ENCODE measurements at regions not wholly inside any gene's neighbourhood (a gene's known extent, or its start where the extent isn't known, plus 50 kb on each side); places are given as distances from the start of the nearest gene placed in this dataset.

- no peak for TF ChIP-seq POLR2A (IDR thresholded peaks at IDR 0.05; ENCODE audit: low read depth, low read length)
- TF ChIP-seq POLR2AphosphoS5 (IDR thresholded peaks at IDR 0.05; ENCODE audit: low read depth, low read length): no peak
- no peak for TF ChIP-seq TAF1 (IDR thresholded peaks at IDR 0.05; ENCODE audit: borderline replicate concordance, low read depth, low read length)
- no peak for FAIRE-seq
- DNase-seq (ENCODE audit: insufficient read length): no peak
These were observed 98.5 kb upstream of the RTL6 start for GRCh38 chr22:44596396-44597125.

GRCh38 chr22:44595841-44596341 lies 97.9 kb upstream of the RTL6 start:
- no peak for TF ChIP-seq POLR2A (IDR thresholded peaks at IDR 0.05; ENCODE audit: low read depth, low read length)
- TF ChIP-seq TAF1 (IDR thresholded peaks at IDR 0.05; ENCODE audit: borderline replicate concordance, low read depth, low read length): no peak
- no peak for TF ChIP-seq POLR2AphosphoS5 (IDR thresholded peaks at IDR 0.05; ENCODE audit: low read depth, low read length)
- DNase-seq (ENCODE audit: insufficient read length) (no peak), FAIRE-seq (no peak)

- DNase-seq (ENCODE audit: insufficient read length): no peak
These were observed 96.9 kb upstream of the RTL6 start for GRCh38 chr22:44594951-44595350.

GRCh38 chr22:44592824-44593148 lies 94.8 kb upstream of the RTL6 start:
- FAIRE-seq (no peak), DNase-seq (ENCODE audit: insufficient read length) (no peak)

More at GRCh38 chr22:44594951-44595350, 96.9 kb upstream of the RTL6 start:
- no peak for FAIRE-seq
- TF ChIP-seq POLR2A (IDR thresholded peaks at IDR 0.05; ENCODE audit: low read depth, low read length): no peak
- TF ChIP-seq TAF1 (IDR thresholded peaks at IDR 0.05; ENCODE audit: borderline replicate concordance, low read depth, low read length): no peak
- TF ChIP-seq POLR2AphosphoS5 (IDR thresholded peaks at IDR 0.05; ENCODE audit: low read depth, low read length): no peak

GRCh38 chr22:44592126-44592823 lies 94.2 kb upstream of the RTL6 start:
- TF ChIP-seq POLR2AphosphoS5 (IDR thresholded peaks at IDR 0.05; ENCODE audit: low read depth, low read length) (no peak), TAF1 (IDR thresholded peaks at IDR 0.05; ENCODE audit: borderline replicate concordance, low read depth, low read length) (no peak), POLR2A (IDR thresholded peaks at IDR 0.05; ENCODE audit: low read depth, low read length) (no peak)
- FAIRE-seq: no peak

More at GRCh38 chr22:44592824-44593148, 94.8 kb upstream of the RTL6 start:
- TF ChIP-seq TAF1 (IDR thresholded peaks at IDR 0.05; ENCODE audit: borderline replicate concordance, low read depth, low read length): no peak
- no peak for TF ChIP-seq POLR2AphosphoS5 (IDR thresholded peaks at IDR 0.05; ENCODE audit: low read depth, low read length)
- TF ChIP-seq POLR2A (IDR thresholded peaks at IDR 0.05; ENCODE audit: low read depth, low read length): no peak

GRCh38 chr22:44591146-44591790 lies 93.2 kb upstream of the RTL6 start:
- DNase-seq (ENCODE audit: insufficient read length) (no peak), FAIRE-seq (no peak)
- TF ChIP-seq POLR2A (IDR thresholded peaks at IDR 0.05; ENCODE audit: low read depth, low read length) (no peak), TAF1 (IDR thresholded peaks at IDR 0.05; ENCODE audit: borderline replicate concordance, low read depth, low read length) (no peak), POLR2AphosphoS5 (IDR thresholded peaks at IDR 0.05; ENCODE audit: low read depth, low read length) (no peak)

More at GRCh38 chr22:44592126-44592823, 94.2 kb upstream of the RTL6 start:
- DNase-seq (ENCODE audit: insufficient read length): no peak

GRCh38 chr22:44590291-44590690 lies 92.3 kb upstream of the RTL6 start:
- no peak for DNase-seq (ENCODE audit: insufficient read length)

GRCh38 chr22:44589831-44590230 lies 91.8 kb upstream of the RTL6 start:
- FAIRE-seq (no peak), DNase-seq (ENCODE audit: insufficient read length) (no peak)

More at GRCh38 chr22:44590291-44590690, 92.3 kb upstream of the RTL6 start:
- TF ChIP-seq POLR2AphosphoS5 (IDR thresholded peaks at IDR 0.05; ENCODE audit: low read depth, low read length) (no peak), POLR2A (IDR thresholded peaks at IDR 0.05; ENCODE audit: low read depth, low read length) (no peak), TAF1 (IDR thresholded peaks at IDR 0.05; ENCODE audit: borderline replicate concordance, low read depth, low read length) (no peak)
- no peak for FAIRE-seq

GRCh38 chr22:44588348-44588747 lies 90.3 kb upstream of the RTL6 start:
- TF ChIP-seq POLR2AphosphoS5 (IDR thresholded peaks at IDR 0.05; ENCODE audit: low read depth, low read length): no peak
- no peak for TF ChIP-seq TAF1 (IDR thresholded peaks at IDR 0.05; ENCODE audit: borderline replicate concordance, low read depth, low read length)
- TF ChIP-seq POLR2A (IDR thresholded peaks at IDR 0.05; ENCODE audit: low read depth, low read length): no peak
- no peak for FAIRE-seq
- DNase-seq (ENCODE audit: insufficient read length): no peak

More at GRCh38 chr22:44589831-44590230, 91.8 kb upstream of the RTL6 start:
- TF ChIP-seq POLR2AphosphoS5 (IDR thresholded peaks at IDR 0.05; ENCODE audit: low read depth, low read length) (no peak), TAF1 (IDR thresholded peaks at IDR 0.05; ENCODE audit: borderline replicate concordance, low read depth, low read length) (no peak)

- TF ChIP-seq POLR2A (IDR thresholded peaks at IDR 0.05; ENCODE audit: low read depth, low read length) (no peak), POLR2AphosphoS5 (IDR thresholded peaks at IDR 0.05; ENCODE audit: low read depth, low read length) (no peak), TAF1 (IDR thresholded peaks at IDR 0.05; ENCODE audit: borderline replicate concordance, low read depth, low read length) (no peak)
- FAIRE-seq (no peak), DNase-seq (ENCODE audit: insufficient read length) (no peak)
These were observed 89.8 kb upstream of the RTL6 start for GRCh38 chr22:44587737-44588310.
